ELF-1 (cell line): ENCODE measurements at regions not wholly inside any gene's neighbourhood (a gene's known extent, or its start where the extent isn't known, plus 50 kb on each side); places are given as distances from the start of the nearest gene placed in this dataset.
"Not testable (repeated sequence)": the region's sequence is repeated elsewhere in the genome, so short reads cannot be mapped to it uniquely, and the experiment has no call there.

Experiments used
- DNase-seq: peaks from one replicate; pipeline ENCODE4 v3.0.0-alpha.2; 2016; ENCODE audit warnings: low read depth, low spot score

GRCh38 chr1:4215391-4215790, 315.3 kb upstream of the C1orf174 start:
- DNase-seq: no peak

- no peak for DNase-seq
These were observed 316.2 kb upstream of the C1orf174 start for GRCh38 chr1:4216231-4216630.

- DNase-seq: no peak
These were observed 318.5 kb upstream of the C1orf174 start for GRCh38 chr1:4218619-4219018.

- DNase-seq: no peak
These were observed 319.0 kb upstream of the C1orf174 start for GRCh38 chr1:4219111-4219510.

GRCh38 chr1:4219826-4220225, 319.8 kb upstream of the C1orf174 start:
- DNase-seq: no peak

- no peak for DNase-seq
These were observed 320.3 kb upstream of the C1orf174 start for GRCh38 chr1:4220362-4220761.

- no peak for DNase-seq
These were observed 321.0 kb upstream of the C1orf174 start for GRCh38 chr1:4221107-4221506.

- DNase-seq: no peak
These were observed 324.8 kb upstream of the C1orf174 start for GRCh38 chr1:4224684-4225467.

GRCh38 chr1:4227986-4228385, 327.9 kb upstream of the C1orf174 start:
- no peak for DNase-seq

- no peak for DNase-seq
These were observed 353.9 kb upstream of the C1orf174 start for GRCh38 chr1:4253935-4254334.

- no peak for DNase-seq
These were observed 356.3 kb upstream of the C1orf174 start for GRCh38 chr1:4256351-4256750.

- DNase-seq: not testable (repeated sequence)
These were observed 358.2 kb upstream of the C1orf174 start for GRCh38 chr1:4258146-4258777.

GRCh38 chr1:4261327-4261726, 361.3 kb upstream of the C1orf174 start:
- no peak for DNase-seq

GRCh38 chr1:4262665-4263064, 362.6 kb upstream of the C1orf174 start:
- DNase-seq: no peak

- DNase-seq: no peak
These were observed 363.6 kb upstream of the C1orf174 start for GRCh38 chr1:4263699-4264098.

GRCh38 chr1:4265836-4266235, 365.8 kb upstream of the C1orf174 start:
- DNase-seq: no peak

- peak; percentile 10 for DNase-seq
These were observed 367.5 kb upstream of the C1orf174 start for GRCh38 chr1:4267381-4268261.

- no peak for DNase-seq
These were observed 368.3 kb upstream of the C1orf174 start for GRCh38 chr1:4268262-4268888.

- no peak for DNase-seq
These were observed 368.8 kb upstream of the C1orf174 start for GRCh38 chr1:4268889-4269284.

- DNase-seq: no peak
These were observed 369.3 kb upstream of the C1orf174 start for GRCh38 chr1:4269330-4269729.

- DNase-seq: no peak
These were observed 370.0 kb upstream of the C1orf174 start for GRCh38 chr1:4269952-4270570.
